Osteoblast (primary cell): ENCODE measurements at regions not wholly inside any gene's neighbourhood (a gene's known extent, or its start where the extent isn't known, plus 50 kb on each side); places are given as distances from the start of the nearest gene placed in this dataset.

Experiments used
- DNase-seq: peaks from one replicate; pipeline ENCODE4 v3.0.0; 2011; ENCODE audit warnings: low spot score, mixed read lengths; ENCODE audit not compliant: insufficient read length; ENCODE audit errors: missing footprints
- H2AFZ ChIP-seq: 2 replicates; pipeline ENCODE4 v1.6.0; 2011; ENCODE audit warnings: mild to moderate bottlenecking, low read length
- H3K27ac ChIP-seq: 2 replicates; pipeline ENCODE4 v1.5.1; 2011; ENCODE audit warnings: mild to moderate bottlenecking, low read depth, low read length, moderate library complexity
- H3K27me3 ChIP-seq: 2 replicates; pipeline ENCODE4 v1.6.0; 2012; ENCODE audit warnings: mild to moderate bottlenecking, control low read depth, inconsistent platforms, low read length, moderate library complexity; ENCODE audit not compliant: insufficient read depth
- H3K36me3 ChIP-seq: 2 replicates; pipeline ENCODE4 v1.5.1; 2011; ENCODE audit warnings: mild to moderate bottlenecking, low read length, control low read depth, moderate library complexity; ENCODE audit not compliant: insufficient read depth
- H3K4me1 ChIP-seq: 2 replicates; pipeline ENCODE4 v1.5.1; 2011; ENCODE audit warnings: mild to moderate bottlenecking, low read length, control low read depth, moderate library complexity; ENCODE audit not compliant: insufficient read depth
- H3K4me2 ChIP-seq: 2 replicates; pipeline ENCODE4 v1.6.0; 2011; ENCODE audit warnings: mild to moderate bottlenecking, low read length; ENCODE audit not compliant: insufficient read depth
- H3K4me3 ChIP-seq: fragments of 200-600 bp; sonication (generic); 3 replicates; pipeline ENCODE4 v1.5.1; 2012; ENCODE audit warnings: mild to moderate bottlenecking, low read length, inconsistent platforms; ENCODE audit not compliant: insufficient read depth
- H3K79me2 ChIP-seq: 2 replicates; pipeline ENCODE4 v1.6.0; 2012; ENCODE audit warnings: mild to moderate bottlenecking, low read length, control low read depth, inconsistent platforms; ENCODE audit not compliant: insufficient read depth
- H3K9me3 ChIP-seq: 2 replicates; pipeline ENCODE4 v1.5.1; 2011; ENCODE audit warnings: low read depth, low read length, control low read depth
- H4K20me1 ChIP-seq: 2 replicates; pipeline ENCODE4 v1.6.0; 2012; ENCODE audit warnings: mild to moderate bottlenecking, low read length, control low read depth; ENCODE audit not compliant: insufficient read depth
- CTCF ChIP-seq: IDR thresholded peaks from 2 replicates; pipeline ENCODE4 v1.5.1; 2011; ENCODE audit warnings: mild to moderate bottlenecking, low read depth, low read length, moderate library complexity; ENCODE audit errors: extremely low read depth

- Histone ChIP-seq H3K4me2 (no peak overlapping the region), H3K27ac (no peak overlapping the region), H3K4me1 (peaks cover 10% of the 10 kb centered on the region), H3K27me3 (no peaks in the 10 kb centered on the region), H3K4me3 (no peak overlapping the region), H3K36me3 (no peaks in the 10 kb centered on the region), H3K9me3 (no peaks in the 10 kb centered on the region), H3K79me2 (no peaks in the 10 kb centered on the region), H4K20me1 (no peaks in the 10 kb centered on the region), H2AFZ (no peak overlapping the region)
- no peak for DNase-seq
- TF ChIP-seq CTCF = no peak
These were observed 285.6 kb downstream of the ETS1 start for GRCh38 chr11:128301756-128302155.

GRCh38 chr11:128300785-128301184 lies 286.6 kb downstream of the ETS1 start:
- Histone ChIP-seq H3K4me3 (no peak overlapping the region), H2AFZ (no peak overlapping the region), H3K4me1 (peaks cover 10% of the 10 kb centered on the region), H3K27ac (no peak overlapping the region), H3K79me2 (no peaks in the 10 kb centered on the region), H3K27me3 (no peaks in the 10 kb centered on the region), H4K20me1 (no peaks in the 10 kb centered on the region), H3K9me3 (no peaks in the 10 kb centered on the region), H3K36me3 (no peaks in the 10 kb centered on the region), H3K4me2 (no peak overlapping the region)
- no peak for DNase-seq
- no peak for TF ChIP-seq CTCF

GRCh38 chr11:128299132-128299726 lies 288.1 kb downstream of the ETS1 start:
- H3K79me2 ChIP-seq = no peaks in the 10 kb centered on the region
- no peaks in the 10 kb centered on the region for H3K36me3 ChIP-seq
- peak overlapping the region; percentile 12 for H3K27ac ChIP-seq
- no peaks in the 10 kb centered on the region for H3K9me3 ChIP-seq
- H4K20me1 ChIP-seq = no peaks in the 10 kb centered on the region
- H3K27me3 ChIP-seq = no peaks in the 10 kb centered on the region
- no peak for TF ChIP-seq CTCF
- H2AFZ ChIP-seq = peak overlapping the region; percentile 71
- peaks cover 17% of the 10 kb centered on the region for H3K4me1 ChIP-seq
- H3K4me3 ChIP-seq = no peak overlapping the region
- H3K4me2 ChIP-seq = peak overlapping the region; percentile 29
- peak; percentile 46 for DNase-seq

- no peak for DNase-seq
- no peak overlapping the region for H2AFZ ChIP-seq
- no peaks in the 10 kb centered on the region for H3K36me3 ChIP-seq
- no peaks in the 10 kb centered on the region for H3K9me3 ChIP-seq
- peaks cover 18% of the 10 kb centered on the region for H3K4me1 ChIP-seq
- no peak overlapping the region for H3K27ac ChIP-seq
- H3K4me2 ChIP-seq = no peak overlapping the region
- H4K20me1 ChIP-seq = no peaks in the 10 kb centered on the region
- no peaks in the 10 kb centered on the region for H3K79me2 ChIP-seq
- no peaks in the 10 kb centered on the region for H3K27me3 ChIP-seq
- no peak overlapping the region for H3K4me3 ChIP-seq
- no peak for TF ChIP-seq CTCF
These were observed 289.1 kb downstream of the ETS1 start for GRCh38 chr11:128298271-128298670.
